ENCODE measurements at regions not wholly inside any gene's neighbourhood (a gene's known extent, or its start where the extent isn't known, plus 50 kb on each side); places are given as distances from the start of the nearest gene placed in this dataset.
A peak's percentile ranks its signal among the peaks of the same experiment; 100 is the strongest.

- H2AK5ac ChIP-seq (ENCODE audit: low read depth, low read length) = no peak overlapping the region
- H4K5ac ChIP-seq (ENCODE audit: insufficient read length, low read depth, low read length) = no peak overlapping the region
- no peak overlapping the region for H2BK15ac ChIP-seq (ENCODE audit: low read length)
- H2BK120ac ChIP-seq (replicated peaks; ENCODE audit: low read depth, low read length) = no peak overlapping the region
- no peak overlapping the region for H3K56ac ChIP-seq (replicated peaks; ENCODE audit: insufficient read length, low read depth, low read length)
- DNase-seq (ENCODE audit: low read depth in 1 of 2, low spot score in 2 of 2) (no peak), FAIRE-seq (no peak)
- H3K4me3 ChIP-seq (ENCODE audit: extremely low read depth in 1 of 4, insufficient read depth in 2 of 4, low read depth in 3 of 4, low read length in 4 of 4) = no peak overlapping the region
- H3K4ac ChIP-seq (replicated peaks; ENCODE audit: insufficient read length, low read depth, low read length) = no peak overlapping the region
- no peak overlapping the region for H2AFZ ChIP-seq (ENCODE audit: low read length)
- H4K91ac ChIP-seq (replicated peaks; ENCODE audit: insufficient read length, low read length) = no peak overlapping the region
- H3K23ac ChIP-seq (ENCODE audit: insufficient read length) = no peak overlapping the region
- H4K20me1 ChIP-seq (replicated peaks in 1 of 2; ENCODE audit: control insufficient read depth in 1 of 2, insufficient read depth in 2 of 2, low read length in 2 of 2) = no peaks in the 10 kb centered on the region
- ChIA-PET CTCF (ENCODE audit: partially characterized antibody) (interaction anchor here (1.1 kb wide), 1 partner anchor 110 kb away, joined by 3 read pairs; no protein-coding TSS in a partner anchor), POLR2A (ENCODE audit: partially characterized antibody) (no interaction called here)
- no peak overlapping the region for H3K9ac ChIP-seq (replicated peaks in 1 of 4; ENCODE audit: extremely low read depth in 1 of 4, low read depth in 3 of 4, low read length in 3 of 4)
- no peaks in the 10 kb centered on the region for H3K36me3 ChIP-seq (ENCODE audit: control insufficient read depth in 2 of 4, insufficient read depth in 4 of 4, low read length in 3 of 4)
- H3K14ac ChIP-seq (ENCODE audit: insufficient read length) = no peak overlapping the region
- no peak overlapping the region for H2BK12ac ChIP-seq (ENCODE audit: low read depth, low read length)
- H4K8ac ChIP-seq (ENCODE audit: extremely low read depth, insufficient read depth, low read length) = no peak overlapping the region
- H3K27me3 ChIP-seq (replicated peaks in 1 of 4; ENCODE audit: control insufficient read depth in 3 of 4, extremely low read depth in 1 of 4, insufficient read depth in 3 of 4, low read length in 3 of 4) = no peaks in the 10 kb centered on the region; a peak in 1 of 7 replicates
- H2BK20ac ChIP-seq (ENCODE audit: low read length) = no peak overlapping the region
- H3K4me1 ChIP-seq (replicated peaks in 1 of 4; ENCODE audit: control insufficient read depth in 3 of 4, insufficient read depth in 4 of 4, low read length in 3 of 4) = peaks cover 2 to 12% (median 6%) of the 10 kb centered on the region in 4 experiments; a peak in 6 of 7 replicates
- H3K18ac ChIP-seq (ENCODE audit: extremely low read depth, low read length) = no peak overlapping the region
- no peaks in the 10 kb centered on the region; the same call in 1 of the 2 replicates for H3K79me1 ChIP-seq (ENCODE audit: low read depth, low read length)
- no peaks in the 10 kb centered on the region for H3K23me2 ChIP-seq (ENCODE audit: low read depth, low read length)
- 0 out of 4 replicates have a peak overlapping the region, but pooled peaks of 1 of the 2 experiments have one; percentile 9 for H3K4me2 ChIP-seq (ENCODE audit: insufficient read depth in 1 of 2, low read depth in 2 of 2, low read length in 2 of 2)
- no peak overlapping the region for H2BK5ac ChIP-seq (ENCODE audit: low read depth, low read length)
- 90% methylated on average over 4 of the region's 4 CpGs; no CpG with 5 or more reads in 1 of the 2 experiments for WGBS, 2 experiments (ENCODE audit: extremely low coverage in 1 of 2, insufficient coverage in 1 of 2, insufficient read length in 1 of 2, insufficient replicate concordance in 2 of 2, low coverage in 1 of 2, low lambda C conversion rate in 2 of 2, missing lambda C conversion rate in 1 of 2)
- no peak overlapping the region for H3K27ac ChIP-seq (ENCODE audit: low read depth, low read length)
- H3K79me2 ChIP-seq (ENCODE audit: control insufficient read depth in 1 of 2, insufficient read depth in 2 of 2, low read length in 2 of 2) = no peaks in the 10 kb centered on the region
- H3K9me3 ChIP-seq (ENCODE audit: insufficient read depth in 2 of 2, low read depth in 1 of 2, low read length in 1 of 2) = no peaks in the 10 kb centered on the region
- TF ChIP-seq EZH2 (IDR thresholded peaks at IDR 0.05; ENCODE audit: low read depth, low read length, severe bottlenecking) = no peak
- no peak for TF ChIP-seq BCL11A (IDR thresholded peaks at IDR 0.05; ENCODE audit: low read depth in 2 of 2, low read length in 2 of 2)
- TF ChIP-seq JUND (IDR thresholded peaks at IDR 0.05; ENCODE audit: low read length) = no peak
- no peak for TF ChIP-seq BRCA1 (IDR thresholded peaks at IDR 0.05; ENCODE audit: low read depth, low read length)
- no peak for TF ChIP-seq RBBP5 (IDR thresholded peaks at IDR 0.05; ENCODE audit: borderline replicate concordance, low read depth, low read length)
- TF ChIP-seq GTF2F1 (IDR thresholded peaks at IDR 0.05; ENCODE audit: borderline replicate concordance, low read depth, low read length) = no peak
- TF ChIP-seq SP2 (IDR thresholded peaks at IDR 0.05; ENCODE audit: low read length) = no peak
- no peak for TF ChIP-seq TAF7 (optimal IDR thresholded peaks at IDR 0.05; ENCODE audit: borderline replicate concordance, low read depth, low read length)
- TF ChIP-seq NANOG (IDR thresholded peaks at IDR 0.05; ENCODE audit: insufficient read depth, low read depth, low read length, poor library complexity, severe bottlenecking) = no peak
- TF ChIP-seq SIN3A (conservative IDR thresholded peaks at IDR 0.05 in 1 of 2, IDR thresholded peaks at IDR 0.05 in 1 of 2; ENCODE audit: low read depth in 1 of 2, low read length in 2 of 2) = no peak
- TF ChIP-seq, protein P1, sequence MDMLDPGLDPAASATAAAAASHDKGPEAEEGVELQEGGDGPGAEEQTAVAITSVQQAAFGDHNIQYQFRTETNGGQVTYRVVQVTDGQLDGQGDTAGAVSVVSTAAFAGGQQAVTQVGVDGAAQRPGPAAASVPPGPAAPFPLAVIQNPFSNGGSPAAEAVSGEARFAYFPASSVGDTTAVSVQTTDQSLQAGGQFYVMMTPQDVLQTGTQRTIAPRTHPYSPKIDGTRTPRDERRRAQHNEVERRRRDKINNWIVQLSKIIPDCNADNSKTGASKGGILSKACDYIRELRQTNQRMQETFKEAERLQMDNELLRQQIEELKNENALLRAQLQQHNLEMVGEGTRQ (IDR thresholded peaks at IDR 0.05; ENCODE audit: low read length) = no peak
- no peak for TF ChIP-seq RNF2 (IDR thresholded peaks at IDR 0.05; ENCODE audit: borderline replicate concordance, low read depth, low read length, missing control alignments, poor library complexity, severe bottlenecking)
Observed at GRCh38 chr15:39434163-39434562, 146.7 kb upstream of the THBS1 start.
